ENCODE measurements at regions not wholly inside any gene's neighbourhood (a gene's known extent, or its start where the extent isn't known, plus 50 kb on each side); places are given as distances from the start of the nearest gene placed in this dataset.

- TF ChIP-seq CTCF (IDR thresholded peaks at IDR 0.05; ENCODE audit: control extremely low read depth, extremely low read depth): no peak
- Histone ChIP-seq H3K4me1 (ENCODE audit: control insufficient read depth in 5 of 5, insufficient read depth in 5 of 5, low read length in 5 of 5) (peaks cover 0 to 4% (median 0%) of the 10 kb centered on the region in 5 donors), H3K4me3 (no peak overlapping the region), H3K9me3 (ENCODE audit: control insufficient read depth in 4 of 4, insufficient read depth in 3 of 4, low read length in 3 of 4) (peaks cover 0 to 10% (median 0%) of the 10 kb centered on the region in 4 donors), H3K9ac (ENCODE audit: insufficient read depth in 1 of 2, low read length in 2 of 2) (no peak overlapping the region), H3K27ac (ENCODE audit: low read depth in 1 of 2, low read length in 1 of 2) (no peak overlapping the region), H3K27me3 (ENCODE audit: control insufficient read depth in 3 of 3, insufficient read depth in 3 of 3, low read length in 2 of 3) (peaks cover 0 to 3% (median 0%) of the 10 kb centered on the region in 3 donors), H3K36me3 (ENCODE audit: control insufficient read depth in 4 of 4, insufficient read depth in 4 of 4, low read length in 4 of 4) (no peaks in the 10 kb centered on the region)
- DNase-seq: no peak
- 60 to 89% methylated on average over 2 of the region's 2 CpGs for WGBS, 2 donors
- ATAC-seq (ENCODE audit: insufficient read depth, low FRiP score): no peak
Measured at GRCh38 chr16:54694651-54695050, 236.0 kb upstream of the IRX5 start.

- ATAC-seq (ENCODE audit: insufficient read depth, low FRiP score) (no peak), DNase-seq (no peak)
- H3K9me3 ChIP-seq (ENCODE audit: control insufficient read depth in 4 of 4, insufficient read depth in 3 of 4, low read length in 3 of 4): peaks cover 0 to 10% (median 0%) of the 10 kb centered on the region in 4 donors
- H3K9ac ChIP-seq (ENCODE audit: insufficient read depth in 1 of 2, low read length in 2 of 2): no peak overlapping the region
- no peak for TF ChIP-seq CTCF (IDR thresholded peaks at IDR 0.05; ENCODE audit: control extremely low read depth, extremely low read depth)
- no peak overlapping the region for H3K4me3 ChIP-seq
- no peaks in the 10 kb centered on the region for H3K36me3 ChIP-seq (ENCODE audit: control insufficient read depth in 4 of 4, insufficient read depth in 4 of 4, low read length in 4 of 4)
- peaks cover 0 to 4% (median 0%) of the 10 kb centered on the region in 5 donors for H3K4me1 ChIP-seq (ENCODE audit: control insufficient read depth in 5 of 5, insufficient read depth in 5 of 5, low read length in 5 of 5)
- H3K27ac ChIP-seq (ENCODE audit: low read depth in 1 of 2, low read length in 1 of 2): no peak overlapping the region
- H3K27me3 ChIP-seq (ENCODE audit: control insufficient read depth in 3 of 3, insufficient read depth in 3 of 3, low read length in 2 of 3): peaks cover 0 to 3% (median 0%) of the 10 kb centered on the region in 3 donors
Measured at GRCh38 chr16:54693864-54694263, 236.8 kb upstream of the IRX5 start.

GRCh38 chr16:54690710-54691109 lies 240.0 kb upstream of the IRX5 start:
- WGBS, 2 donors: 64 to 72% methylated on average over 2 of the region's 2 CpGs
- Histone ChIP-seq H3K36me3 (ENCODE audit: control insufficient read depth in 4 of 4, insufficient read depth in 4 of 4, low read length in 4 of 4) (no peaks in the 10 kb centered on the region), H3K4me1 (ENCODE audit: control insufficient read depth in 5 of 5, insufficient read depth in 5 of 5, low read length in 5 of 5) (no peaks in the 10 kb centered on the region), H3K27me3 (ENCODE audit: control insufficient read depth in 3 of 3, insufficient read depth in 3 of 3, low read length in 2 of 3) (peaks cover 0 to 3% (median 0%) of the 10 kb centered on the region in 3 donors), H3K27ac (ENCODE audit: low read depth in 1 of 2, low read length in 1 of 2) (no peak overlapping the region), H3K4me3 (no peak overlapping the region), H3K9me3 (ENCODE audit: control insufficient read depth in 4 of 4, insufficient read depth in 3 of 4, low read length in 3 of 4) (peaks cover 0 to 10% (median 0%) of the 10 kb centered on the region in 4 donors), H3K9ac (ENCODE audit: insufficient read depth in 1 of 2, low read length in 2 of 2) (no peak overlapping the region)
- no peak for ATAC-seq (ENCODE audit: insufficient read depth, low FRiP score)
- no peak for DNase-seq
- TF ChIP-seq CTCF (IDR thresholded peaks at IDR 0.05; ENCODE audit: control extremely low read depth, extremely low read depth): no peak

GRCh38 chr16:54690306-54690705 lies 240.4 kb upstream of the IRX5 start:
- 84 to 94% methylated on average over 2 of the region's 2 CpGs for WGBS, 2 donors

More at GRCh38 chr16:54690306-54690705, 240.4 kb upstream of the IRX5 start:
- Histone ChIP-seq H3K27ac (ENCODE audit: low read depth in 1 of 2, low read length in 1 of 2) (no peak overlapping the region), H3K36me3 (ENCODE audit: control insufficient read depth in 4 of 4, insufficient read depth in 4 of 4, low read length in 4 of 4) (no peaks in the 10 kb centered on the region), H3K27me3 (ENCODE audit: control insufficient read depth in 3 of 3, insufficient read depth in 3 of 3, low read length in 2 of 3) (peaks cover 0 to 3% (median 3%) of the 10 kb centered on the region in 3 donors), H3K4me1 (ENCODE audit: control insufficient read depth in 5 of 5, insufficient read depth in 5 of 5, low read length in 5 of 5) (no peaks in the 10 kb centered on the region), H3K9me3 (ENCODE audit: control insufficient read depth in 4 of 4, insufficient read depth in 3 of 4, low read length in 3 of 4) (peaks cover 0 to 10% (median 0%) of the 10 kb centered on the region in 4 donors), H3K9ac (ENCODE audit: insufficient read depth in 1 of 2, low read length in 2 of 2) (no peak overlapping the region), H3K4me3 (no peak overlapping the region)
- ATAC-seq (ENCODE audit: insufficient read depth, low FRiP score): no peak
- no peak for DNase-seq
- TF ChIP-seq CTCF (IDR thresholded peaks at IDR 0.05; ENCODE audit: control extremely low read depth, extremely low read depth): no peak
